ENCODE measurements at regions not wholly inside any gene's neighbourhood (a gene's known extent, or its start where the extent isn't known, plus 50 kb on each side); places are given as distances from the start of the nearest gene placed in this dataset.

DNA sequence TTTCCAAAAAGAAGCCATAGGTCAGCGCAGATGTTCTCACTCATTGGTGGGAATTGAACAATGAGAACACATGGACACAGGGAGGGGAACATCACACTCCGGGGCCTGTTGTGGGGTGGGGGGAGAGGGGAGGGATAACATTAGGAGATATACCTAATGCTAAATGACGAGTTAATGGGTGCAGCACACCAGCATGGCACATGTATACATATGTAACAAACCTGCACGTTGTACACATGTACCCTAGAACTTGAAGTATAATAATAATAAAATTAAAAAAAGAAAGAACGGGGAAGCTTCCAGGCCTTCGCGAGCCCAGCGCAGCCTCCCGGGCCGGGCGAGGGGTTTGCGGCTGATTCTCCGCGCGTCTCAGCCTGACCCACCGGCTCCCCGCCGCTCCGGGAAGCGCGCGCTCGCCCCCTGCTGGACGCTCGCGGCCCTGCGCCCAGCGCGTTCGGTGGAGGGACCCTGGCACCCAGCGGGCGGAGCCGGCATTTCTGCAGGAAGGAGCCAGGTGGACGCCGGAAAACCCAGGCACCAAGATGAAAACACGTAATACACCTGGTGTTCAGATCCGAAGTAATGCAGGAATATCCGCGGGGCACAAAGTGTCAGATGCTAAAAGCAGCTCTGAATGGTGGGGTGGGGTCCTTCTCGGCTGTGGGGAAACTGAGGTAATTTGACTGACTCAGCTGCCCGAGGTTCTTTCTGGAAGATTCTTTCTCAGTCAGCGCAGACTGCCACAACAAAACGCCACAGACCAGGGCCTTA lies 67.1 kb upstream of the PPP1R26 start:
- DNase-seq, result peak; percentile 45

GRCh38 chr9:135413086-135413375 lies 66.6 kb upstream of the PPP1R26 start:
- DNase-seq, result no peak

- DNase-seq, result no peak
These were observed 66.1 kb upstream of the PPP1R26 start for GRCh38 chr9:135413461-135413860.

- no peak for DNase-seq
These were observed 65.3 kb upstream of the PPP1R26 start for GRCh38 chr9:135414293-135414692.

- no peak for DNase-seq
These were observed 64.0 kb upstream of the PPP1R26 start for GRCh38 chr9:135415586-135415985.

- DNase-seq, result no peak
These were observed 62.8 kb upstream of the PPP1R26 start for GRCh38 chr9:135416664-135417290.

GRCh38 chr9:135418161-135418560 lies 61.4 kb upstream of the PPP1R26 start:
- no peak for DNase-seq

DNA sequence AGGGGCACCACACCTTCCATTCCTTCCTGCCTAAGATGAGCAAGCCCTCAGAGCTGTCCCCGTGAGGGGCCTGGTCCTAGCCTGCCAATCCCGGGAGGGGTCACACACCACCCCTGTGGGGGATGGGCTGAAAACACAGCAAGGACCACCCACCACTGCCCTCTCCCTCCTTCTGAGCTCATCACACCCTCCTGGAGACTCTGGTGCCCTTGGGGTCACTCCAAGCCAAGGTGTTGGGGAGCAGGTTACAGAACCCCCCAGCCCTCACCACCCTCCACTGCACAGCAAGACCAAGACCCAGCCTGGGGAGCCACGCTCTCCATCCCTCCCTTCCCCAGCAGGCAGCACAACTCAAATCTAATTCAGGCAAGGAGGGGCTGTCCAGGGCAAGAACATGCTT lies 60.5 kb upstream of the PPP1R26 start:
- DNase-seq, result no peak

DNA sequence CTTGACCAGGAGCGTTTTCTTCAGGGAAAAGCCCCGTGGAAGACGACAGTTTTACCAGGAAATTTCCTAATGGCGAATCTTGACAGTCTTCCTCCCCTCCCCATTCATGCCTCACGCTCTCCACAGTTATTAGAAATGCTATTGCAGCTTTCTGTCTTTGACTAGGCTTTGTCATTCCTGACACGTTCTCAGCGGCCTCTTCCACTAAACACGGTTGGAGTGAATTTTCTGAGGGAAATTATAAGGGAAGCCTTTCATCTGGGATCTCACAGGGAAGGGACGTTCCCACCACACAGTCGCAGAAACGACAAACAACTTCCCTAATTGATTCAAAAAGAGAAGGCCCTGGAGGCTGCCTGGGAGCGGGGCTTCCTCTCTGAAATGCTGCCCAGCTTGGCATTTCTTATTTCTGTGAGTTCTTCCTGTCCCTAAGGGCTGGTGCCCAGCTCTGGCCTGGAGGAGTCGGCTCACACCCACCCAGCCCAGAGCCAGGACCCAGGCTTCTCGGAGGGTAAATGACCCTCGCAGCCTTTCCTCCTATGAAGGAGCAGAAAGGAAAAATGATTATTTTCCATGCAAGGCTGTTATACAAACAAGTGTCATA lies 57.1 kb upstream of the PPP1R26 start:
- no peak for DNase-seq

- DNase-seq, result no peak
These were observed 55.9 kb upstream of the PPP1R26 start for GRCh38 chr9:135423725-135424124.
